Type B pancreatic cell (in vitro differentiated cells): ENCODE measurements at regions not wholly inside any gene's neighbourhood (a gene's known extent, or its start where the extent isn't known, plus 50 kb on each side); places are given as distances from the start of the nearest gene placed in this dataset.

Experiments
- DNase-seq: peaks from one replicate; pipeline ENCODE4 v3.0.0; 2021; ENCODE audit warnings: mixed read lengths; ENCODE audit not compliant: unreplicated experiment; ENCODE audit errors: extremely low spot score
- H3K27ac Mint-ChIP-seq: 2 replicates; pipeline ENCODE4 v1.8.0; 2021; ENCODE audit warnings: mild to moderate bottlenecking, mixed read lengths
- H3K27me3 Mint-ChIP-seq: 2 replicates; pipeline ENCODE4 v1.8.0; 2021; ENCODE audit warnings: mixed read lengths
- H3K36me3 Mint-ChIP-seq: 2 replicates; pipeline ENCODE4 v1.8.0; 2021; ENCODE audit warnings: mixed read lengths
- H3K4me1 Mint-ChIP-seq: one replicate; pipeline ENCODE4 v1.8.0; 2021; ENCODE audit warnings: mixed read lengths; ENCODE audit not compliant: unreplicated experiment
- H3K4me3 Mint-ChIP-seq: 2 replicates; pipeline ENCODE4 v1.8.0; 2021; ENCODE audit warnings: mild to moderate bottlenecking, mixed read lengths
- H3K9me3 Mint-ChIP-seq: 2 replicates; pipeline ENCODE4 v1.8.0; 2021; ENCODE audit warnings: mixed read lengths
- TF ChIP-seq, protein P1 (sequence below): fragments of 200-600 bp; sonication (generic); conservative IDR thresholded peaks from 2 replicates; pipeline ENCODE4 v1.5.0; 2021; ENCODE audit warnings: antibody characterized with exemption, mild to moderate bottlenecking

GRCh38 chr1:213582976-213583567 lies 404.7 kb upstream of the PROX1 start:
- H3K4me1 Mint-ChIP-seq: peaks cover 8% of the 10 kb centered on the region
- no peak overlapping the region for H3K4me3 Mint-ChIP-seq
- TF ChIP-seq, protein P1, sequence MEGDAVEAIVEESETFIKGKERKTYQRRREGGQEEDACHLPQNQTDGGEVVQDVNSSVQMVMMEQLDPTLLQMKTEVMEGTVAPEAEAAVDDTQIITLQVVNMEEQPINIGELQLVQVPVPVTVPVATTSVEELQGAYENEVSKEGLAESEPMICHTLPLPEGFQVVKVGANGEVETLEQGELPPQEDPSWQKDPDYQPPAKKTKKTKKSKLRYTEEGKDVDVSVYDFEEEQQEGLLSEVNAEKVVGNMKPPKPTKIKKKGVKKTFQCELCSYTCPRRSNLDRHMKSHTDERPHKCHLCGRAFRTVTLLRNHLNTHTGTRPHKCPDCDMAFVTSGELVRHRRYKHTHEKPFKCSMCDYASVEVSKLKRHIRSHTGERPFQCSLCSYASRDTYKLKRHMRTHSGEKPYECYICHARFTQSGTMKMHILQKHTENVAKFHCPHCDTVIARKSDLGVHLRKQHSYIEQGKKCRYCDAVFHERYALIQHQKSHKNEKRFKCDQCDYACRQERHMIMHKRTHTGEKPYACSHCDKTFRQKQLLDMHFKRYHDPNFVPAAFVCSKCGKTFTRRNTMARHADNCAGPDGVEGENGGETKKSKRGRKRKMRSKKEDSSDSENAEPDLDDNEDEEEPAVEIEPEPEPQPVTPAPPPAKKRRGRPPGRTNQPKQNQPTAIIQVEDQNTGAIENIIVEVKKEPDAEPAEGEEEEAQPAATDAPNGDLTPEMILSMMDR: no peak
- DNase-seq: no peak
- H3K27ac Mint-ChIP-seq: no peak overlapping the region
- H3K9me3 Mint-ChIP-seq: no peaks in the 10 kb centered on the region
- H3K36me3 Mint-ChIP-seq: peaks cover 5% of the 10 kb centered on the region
- H3K27me3 Mint-ChIP-seq: peaks cover 34% of the 10 kb centered on the region

DNA sequence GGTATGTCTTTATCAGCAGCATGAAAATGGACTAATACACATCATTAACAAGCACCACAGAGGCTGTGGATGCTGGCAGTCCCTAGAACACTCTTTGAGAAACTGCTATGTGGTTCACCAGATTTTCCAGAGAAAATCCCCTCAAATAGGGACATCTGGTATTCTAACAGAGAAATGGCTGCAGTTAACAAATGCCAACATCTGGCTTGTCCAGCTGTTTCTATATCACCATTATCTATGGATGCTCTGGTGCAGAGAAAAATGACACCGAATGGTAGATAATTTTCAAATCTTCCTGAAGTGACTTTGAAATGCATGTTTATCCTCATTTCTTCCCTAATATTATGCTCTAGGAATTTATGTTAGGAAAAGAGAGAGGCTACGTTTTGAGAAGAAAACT lies 403.5 kb upstream of the PROX1 start:
- Mint-ChIP-seq H3K27me3 (peaks cover 27% of the 10 kb centered on the region), H3K4me1 (peaks cover 8% of the 10 kb centered on the region), H3K36me3 (no peaks in the 10 kb centered on the region), H3K4me3 (no peak overlapping the region), H3K9me3 (no peaks in the 10 kb centered on the region), H3K27ac (no peak overlapping the region)
- TF ChIP-seq, protein P1: no peak
- no peak for DNase-seq

DNA sequence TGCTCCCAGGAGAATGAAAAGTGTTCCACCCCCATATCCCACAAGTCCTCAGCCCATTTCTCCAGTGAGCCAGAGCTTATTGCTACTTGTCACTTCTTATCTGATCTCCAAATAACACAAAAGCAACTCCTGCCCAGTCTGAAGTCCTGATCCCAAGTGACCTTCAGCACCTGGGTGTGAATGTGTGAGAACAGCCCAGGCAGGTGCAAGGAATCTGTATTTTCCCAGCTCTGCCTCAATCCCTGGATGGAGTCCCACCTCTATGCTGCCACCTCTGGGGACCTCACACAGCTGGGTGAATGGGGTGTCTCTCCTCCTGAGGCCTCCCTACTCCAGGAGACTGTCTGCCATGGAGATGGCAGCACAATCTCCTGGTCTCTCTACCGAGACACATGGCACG lies 402.4 kb upstream of the PROX1 start:
- TF ChIP-seq, protein P1: no peak
- DNase-seq: no peak
- no peaks in the 10 kb centered on the region for H3K36me3 Mint-ChIP-seq
- no peaks in the 10 kb centered on the region for H3K9me3 Mint-ChIP-seq
- no peak overlapping the region for H3K27ac Mint-ChIP-seq
- peaks cover 8% of the 10 kb centered on the region for H3K4me1 Mint-ChIP-seq
- H3K27me3 Mint-ChIP-seq: peaks cover 25% of the 10 kb centered on the region
- H3K4me3 Mint-ChIP-seq: no peak overlapping the region

DNA sequence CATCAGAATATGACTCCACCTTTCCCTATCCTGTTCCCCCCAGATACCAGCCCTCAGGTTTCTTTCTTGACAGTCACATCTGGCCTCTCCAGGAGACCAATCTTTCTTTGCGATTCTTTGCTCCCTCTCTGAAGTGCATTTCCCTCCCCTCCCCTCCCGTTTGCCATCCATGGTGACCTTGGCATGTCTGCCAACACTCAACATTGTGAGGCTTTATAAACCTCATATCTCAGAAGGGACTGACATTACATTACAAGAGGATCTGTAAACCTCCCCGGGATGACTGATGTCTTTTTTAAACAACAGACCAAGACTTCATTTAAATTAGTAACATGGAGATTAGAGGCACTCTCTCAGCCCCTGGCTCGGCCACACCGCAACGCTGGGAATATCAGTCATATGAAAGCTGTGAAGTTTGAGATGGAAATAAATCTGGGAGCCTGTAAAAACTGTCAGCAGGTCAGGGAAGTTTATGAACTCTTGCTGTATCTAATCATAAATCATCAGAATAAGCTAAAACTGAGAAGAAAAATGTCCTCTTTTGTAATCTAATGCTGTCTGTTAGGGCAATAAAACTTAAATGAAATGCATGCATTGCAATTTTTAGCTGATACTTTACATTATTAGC lies 401.7 kb upstream of the PROX1 start:
- no peaks in the 10 kb centered on the region for H3K36me3 Mint-ChIP-seq
- TF ChIP-seq, protein P1: no peak
- no peak overlapping the region for H3K4me3 Mint-ChIP-seq
- no peaks in the 10 kb centered on the region for H3K9me3 Mint-ChIP-seq
- peaks cover 8% of the 10 kb centered on the region for H3K4me1 Mint-ChIP-seq
- H3K27ac Mint-ChIP-seq: no peak overlapping the region
- DNase-seq: no peak
- H3K27me3 Mint-ChIP-seq: peaks cover 27% of the 10 kb centered on the region

DNA sequence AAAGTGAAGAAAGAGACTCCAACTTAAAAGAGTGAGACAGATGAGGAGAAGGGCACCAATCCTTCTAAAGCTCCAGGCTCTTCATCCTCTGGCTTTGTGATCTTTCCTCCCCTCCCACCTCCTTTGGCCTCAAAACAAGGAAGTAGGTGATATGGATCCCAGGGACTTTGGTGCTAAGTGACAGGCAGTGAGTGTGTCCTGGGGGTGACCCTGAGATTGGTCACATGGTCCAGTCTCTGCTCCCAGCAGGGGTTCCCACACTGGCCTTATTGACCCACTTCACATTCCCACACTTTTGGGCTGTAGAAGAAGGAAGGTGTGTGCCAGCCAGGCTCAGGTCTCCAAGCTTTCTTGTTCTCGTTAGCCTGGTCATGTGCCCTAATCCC lies 401.2 kb upstream of the PROX1 start:
- no peak overlapping the region for H3K27ac Mint-ChIP-seq
- TF ChIP-seq, protein P1: no peak
- H3K36me3 Mint-ChIP-seq: no peaks in the 10 kb centered on the region
- H3K27me3 Mint-ChIP-seq: peaks cover 31% of the 10 kb centered on the region
- peaks cover 8% of the 10 kb centered on the region for H3K4me1 Mint-ChIP-seq
- no peaks in the 10 kb centered on the region for H3K9me3 Mint-ChIP-seq
- no peak for DNase-seq
- no peak overlapping the region for H3K4me3 Mint-ChIP-seq
